Neural progenitor cell (in vitro differentiated cells): ENCODE measurements at regions not wholly inside any gene's neighbourhood (a gene's known extent, or its start where the extent isn't known, plus 50 kb on each side); places are given as distances from the start of the nearest gene placed in this dataset.

Experiments
- DNase-seq: peaks from one replicate; pipeline ENCODE4 v3.0.0-alpha.2; 2016; ENCODE audit warnings: low spot score
- H2AFZ ChIP-seq: fragments of 200-600 bp; sonication (generic); replicated peaks from 2 replicates; pipeline ENCODE4 v1.6.1; 2016; ENCODE audit warnings: antibody characterized with exemption
- H3F3A ChIP-seq: fragments of 200-600 bp; sonication (generic); 2 replicates; pipeline ENCODE4 v1.6.1; 2016; ENCODE audit warnings: antibody characterized with exemption, low read depth
- H3K27ac ChIP-seq: fragments of 200-600 bp; sonication (generic); 2 replicates; pipeline ENCODE4 v1.5.1; 2016; ENCODE audit warnings: mild to moderate bottlenecking
- H3K27me3 ChIP-seq: fragments of 200-600 bp; sonication (generic); 2 replicates; pipeline ENCODE4 v1.6.1; 2016; ENCODE audit warnings: mild to moderate bottlenecking, moderate library complexity
- H3K36me3 ChIP-seq: fragments of 200-600 bp; sonication (generic); 2 replicates; pipeline ENCODE4 v1.5.1; 2016
- H3K4me1 ChIP-seq: fragments of 200-600 bp; sonication (generic); 2 replicates; pipeline ENCODE4 v1.6.1; 2016; ENCODE audit warnings: mixed run types
- H3K4me2 ChIP-seq: fragments of 200-600 bp; sonication (generic); 2 replicates; pipeline ENCODE4 v1.6.1; 2016
- H3K4me3 ChIP-seq: fragments of 200-600 bp; sonication (generic); 2 replicates; pipeline ENCODE4 v1.5.1; 2016
- H3K79me2 ChIP-seq: fragments of 200-600 bp; sonication (generic); 2 replicates; pipeline ENCODE4 v1.6.1; 2016; ENCODE audit warnings: low read depth
- H3K9ac ChIP-seq: fragments of 200-600 bp; sonication (generic); 2 replicates; pipeline ENCODE4 v1.6.1; 2016
- H3K9me3 ChIP-seq: fragments of 200-600 bp; sonication (generic); 2 replicates; pipeline ENCODE4 v1.5.1; 2016; ENCODE audit warnings: low read depth
- H4K20me1 ChIP-seq: fragments of 200-600 bp; sonication (generic); 2 replicates; pipeline ENCODE4 v1.6.1; 2016; ENCODE audit warnings: low read depth
- H3K27ac Mint-ChIP-seq: 3 replicates; pipeline ENCODE4 v1.8.0; 2021; ENCODE audit warnings: mixed read lengths
- H3K27me3 Mint-ChIP-seq: 2 replicates; pipeline ENCODE4 v1.8.0; 2022; ENCODE audit warnings: low read depth, mild to moderate bottlenecking, inconsistent platforms, moderate library complexity, mixed read lengths; ENCODE audit not compliant: insufficient read depth
- H3K36me3 Mint-ChIP-seq: 3 replicates; pipeline ENCODE4 v1.8.0; 2021; ENCODE audit warnings: mixed read lengths
- H3K4me1 Mint-ChIP-seq: 3 replicates; pipeline ENCODE4 v1.8.0; 2021; ENCODE audit warnings: mixed read lengths
- H3K4me3 Mint-ChIP-seq: 3 replicates; pipeline ENCODE4 v1.8.0; 2021; ENCODE audit warnings: mild to moderate bottlenecking, moderate library complexity, mixed read lengths
- H3K9me3 Mint-ChIP-seq: 3 replicates; pipeline ENCODE4 v1.8.0; 2020; ENCODE audit warnings: mixed read lengths
- CTCF ChIP-seq: fragments of 200-600 bp; sonication (generic); IDR thresholded peaks from 2 replicates; pipeline ENCODE4 v1.5.1; 2017; ENCODE audit warnings: antibody characterized with exemption, mild to moderate bottlenecking
- EZH2 ChIP-seq: fragments of 200-600 bp; sonication (generic); IDR thresholded peaks from 2 replicates; pipeline ENCODE4 v1.6.1; 2017; ENCODE audit warnings: antibody characterized with exemption, mild to moderate bottlenecking, moderate library complexity
- EZH2phosphoT487 ChIP-seq: fragments of 200-600 bp; sonication (generic); IDR thresholded peaks from 2 replicates; pipeline ENCODE4 v1.6.1; 2017; ENCODE audit warnings: antibody characterized with exemption

- no peak overlapping the region for H3K4me3 Mint-ChIP-seq
- H4K20me1 ChIP-seq: no peaks in the 10 kb centered on the region
- H3K4me1 ChIP-seq: peaks cover 4% of the 10 kb centered on the region
- no peaks in the 10 kb centered on the region for H3K27me3 ChIP-seq
- H3K27ac Mint-ChIP-seq: no peak overlapping the region
- no peaks in the 10 kb centered on the region for H3K4me1 Mint-ChIP-seq
- no peaks in the 10 kb centered on the region for H3K79me2 ChIP-seq
- no peak overlapping the region for H2AFZ ChIP-seq
- no peaks in the 10 kb centered on the region for H3K9me3 ChIP-seq
- TF ChIP-seq CTCF (no peak), EZH2phosphoT487 (no peak), EZH2 (no peak)
- no peaks in the 10 kb centered on the region for H3K36me3 Mint-ChIP-seq
- H3K27ac ChIP-seq: no peak overlapping the region
- H3F3A ChIP-seq: no peaks in the 10 kb centered on the region
- H3K4me3 ChIP-seq: no peak overlapping the region
- no peak overlapping the region for H3K4me2 ChIP-seq
- DNase-seq: no peak
- no peaks in the 10 kb centered on the region for H3K36me3 ChIP-seq
- peaks cover 2% of the 10 kb centered on the region for H3K27me3 Mint-ChIP-seq
- no peak overlapping the region for H3K9ac ChIP-seq
- H3K9me3 Mint-ChIP-seq: no peaks in the 10 kb centered on the region
Measured at GRCh38 chr5:40432836-40433235, 246.9 kb upstream of the PTGER4 start.

- Mint-ChIP-seq H3K9me3 (no peaks in the 10 kb centered on the region), H3K27me3 (peaks cover 2% of the 10 kb centered on the region)
- H3K27me3 ChIP-seq: no peaks in the 10 kb centered on the region
Measured at GRCh38 chr5:40431734-40432133, 248.0 kb upstream of the PTGER4 start.

GRCh38 chr5:40430101-40430710 is 249.5 kb upstream of the PTGER4 start:
- peaks cover 4% of the 10 kb centered on the region for H3K4me1 ChIP-seq
- H3K27me3 ChIP-seq: no peaks in the 10 kb centered on the region
- H3F3A ChIP-seq: no peaks in the 10 kb centered on the region
- no peak overlapping the region for H3K9ac ChIP-seq
- H3K4me1 Mint-ChIP-seq: no peaks in the 10 kb centered on the region
- H3K27me3 Mint-ChIP-seq: no peaks in the 10 kb centered on the region
- H3K27ac ChIP-seq: no peak overlapping the region
- no peak overlapping the region for H2AFZ ChIP-seq
- no peaks in the 10 kb centered on the region for H3K9me3 Mint-ChIP-seq
- no peaks in the 10 kb centered on the region for H3K9me3 ChIP-seq
- H3K4me3 Mint-ChIP-seq: no peak overlapping the region
- no peak overlapping the region for H3K4me2 ChIP-seq
- DNase-seq: no peak
- no peaks in the 10 kb centered on the region for H3K79me2 ChIP-seq
- H3K36me3 Mint-ChIP-seq: no peaks in the 10 kb centered on the region
- H3K36me3 ChIP-seq: no peaks in the 10 kb centered on the region
- H4K20me1 ChIP-seq: no peaks in the 10 kb centered on the region
- TF ChIP-seq EZH2phosphoT487 (no peak), EZH2 (no peak), CTCF (no peak)
- no peak overlapping the region for H3K4me3 ChIP-seq
- no peak overlapping the region for H3K27ac Mint-ChIP-seq

More at GRCh38 chr5:40431734-40432133, 248.0 kb upstream of the PTGER4 start:
- Histone ChIP-seq H3F3A (no peaks in the 10 kb centered on the region), H3K36me3 (no peaks in the 10 kb centered on the region), H3K4me1 (peaks cover 4% of the 10 kb centered on the region), H3K9me3 (no peaks in the 10 kb centered on the region), H2AFZ (no peak overlapping the region), H3K4me2 (no peak overlapping the region), H3K9ac (no peak overlapping the region), H3K4me3 (no peak overlapping the region), H3K79me2 (no peaks in the 10 kb centered on the region), H3K27ac (no peak overlapping the region), H4K20me1 (no peaks in the 10 kb centered on the region)
- Mint-ChIP-seq H3K36me3 (no peaks in the 10 kb centered on the region), H3K27ac (no peak overlapping the region), H3K4me3 (no peak overlapping the region), H3K4me1 (no peaks in the 10 kb centered on the region)
- no peak for DNase-seq
- no peak for TF ChIP-seq EZH2phosphoT487
- TF ChIP-seq CTCF: no peak
- no peak for TF ChIP-seq EZH2
